ENCODE measurements at regions not wholly inside any gene's neighbourhood (a gene's known extent, or its start where the extent isn't known, plus 50 kb on each side); places are given as distances from the start of the nearest gene placed in this dataset.

- ATAC-seq (ENCODE audit: low read depth) = peak; percentile 96
- no peaks in the 10 kb centered on the region for H3K36me3 Mint-ChIP-seq (ENCODE audit: low read depth)
- DNase-seq = peak; percentile 26
- no peak overlapping the region for H3K27ac Mint-ChIP-seq
- H3K27me3 Mint-ChIP-seq = peaks cover 6% of the 10 kb centered on the region
- POLR2A ChIA-PET = interaction anchor here (0.7 kb wide), 2 partner anchors 272 to 403 kb away, joined by 7 to 9 read pairs; no protein-coding TSS in a partner anchor
- H3K4me3 Mint-ChIP-seq = no peak overlapping the region
- H3K9me3 Mint-ChIP-seq = no peaks in the 10 kb centered on the region
- peaks cover 14% of the 10 kb centered on the region for H3K4me1 Mint-ChIP-seq
- intact Hi-C loops (cut with micrococcal nuclease) = loop anchor here (1.0 to 5.0 kb wide), 6 partner anchors 32 to 644 kb away; no protein-coding TSS in a partner anchor
- TF ChIP-seq CTCF (IDR thresholded peaks at IDR 0.05) = no peak
- CTCF ChIA-PET = interaction anchor here (1.2 kb wide), 1 partner anchor 333 kb away, joined by 3 read pairs; no protein-coding TSS in a partner anchor
Observed at GRCh38 chr12:124680863-124681778, 113.7 kb upstream of the NCOR2 start.

DNA sequence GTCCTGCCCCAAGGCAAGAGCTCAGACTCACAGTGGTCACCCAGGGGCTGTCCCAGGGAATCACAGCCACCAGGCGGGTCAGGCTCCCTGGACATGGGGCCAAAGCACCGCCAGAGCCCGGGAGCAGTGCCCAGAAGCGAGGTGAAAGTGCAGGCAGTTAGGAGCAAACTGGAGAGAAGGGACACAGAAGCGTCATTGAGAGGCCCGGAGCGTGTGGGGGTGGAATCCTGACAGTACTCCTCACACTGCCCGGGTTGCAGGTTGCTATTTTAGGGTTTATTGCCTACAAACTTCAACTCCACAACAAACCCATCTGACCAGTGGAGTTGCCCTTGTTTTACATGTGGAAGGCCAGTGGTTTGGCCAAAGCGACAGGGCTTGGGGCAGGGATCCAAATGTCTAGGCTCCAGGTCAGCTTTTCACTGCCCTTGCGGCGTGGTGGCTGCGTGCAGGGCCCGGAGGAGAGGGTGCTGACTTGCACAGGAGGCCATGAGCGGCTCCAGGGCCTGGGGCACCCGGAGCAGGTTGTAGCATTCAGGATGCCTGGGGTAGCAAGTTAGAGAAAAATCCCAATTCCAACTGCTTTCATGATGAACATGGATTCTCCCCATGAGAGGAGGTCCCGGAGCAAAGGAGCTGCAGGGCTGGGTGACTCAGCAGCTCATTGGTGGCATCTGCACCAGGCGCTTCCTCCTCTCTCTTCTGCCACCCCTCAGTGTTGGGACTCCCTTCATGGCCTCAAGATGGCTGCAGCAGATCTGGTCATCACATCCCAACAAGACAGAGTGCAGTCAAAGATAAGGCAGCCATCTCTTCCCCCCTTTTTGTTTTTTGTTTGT, 112.3 kb upstream of the NCOR2 start:
- H3K36me3 Mint-ChIP-seq (ENCODE audit: low read depth) = no peaks in the 10 kb centered on the region
- H3K9me3 Mint-ChIP-seq = no peaks in the 10 kb centered on the region
- TF ChIP-seq CTCF (IDR thresholded peaks at IDR 0.05) = no peak
- peaks cover 15% of the 10 kb centered on the region for H3K4me1 Mint-ChIP-seq
- ChIA-PET POLR2A (no interaction called here), CTCF (no interaction called here)
- DNase-seq (no peak), ATAC-seq (ENCODE audit: low read depth) (no peak)
- H3K4me3 Mint-ChIP-seq = no peak overlapping the region
- intact Hi-C loops (cut with micrococcal nuclease) = loop anchor here (2.0 to 5.0 kb wide), 3 partner anchors 87 to 642 kb away; no protein-coding TSS in a partner anchor
- H3K27ac Mint-ChIP-seq = no peak overlapping the region
- H3K27me3 Mint-ChIP-seq = peaks cover 2% of the 10 kb centered on the region

- H3K27ac Mint-ChIP-seq = no peak overlapping the region
- H3K36me3 Mint-ChIP-seq (ENCODE audit: low read depth) = no peaks in the 10 kb centered on the region
- POLR2A ChIA-PET = no interaction called here
- intact Hi-C loops (cut with micrococcal nuclease) = no loop called here
- no peak overlapping the region for H3K4me3 Mint-ChIP-seq
- DNase-seq = no peak
- peaks cover 15% of the 10 kb centered on the region for H3K4me1 Mint-ChIP-seq
- ATAC-seq (ENCODE audit: low read depth) = no peak
- CTCF ChIA-PET = no interaction called here
- no peaks in the 10 kb centered on the region for H3K9me3 Mint-ChIP-seq
- no peak for TF ChIP-seq CTCF (IDR thresholded peaks at IDR 0.05)
- H3K27me3 Mint-ChIP-seq = peaks cover 2% of the 10 kb centered on the region
Observed at GRCh38 chr12:124679047-124679446, 111.6 kb upstream of the NCOR2 start.

DNA sequence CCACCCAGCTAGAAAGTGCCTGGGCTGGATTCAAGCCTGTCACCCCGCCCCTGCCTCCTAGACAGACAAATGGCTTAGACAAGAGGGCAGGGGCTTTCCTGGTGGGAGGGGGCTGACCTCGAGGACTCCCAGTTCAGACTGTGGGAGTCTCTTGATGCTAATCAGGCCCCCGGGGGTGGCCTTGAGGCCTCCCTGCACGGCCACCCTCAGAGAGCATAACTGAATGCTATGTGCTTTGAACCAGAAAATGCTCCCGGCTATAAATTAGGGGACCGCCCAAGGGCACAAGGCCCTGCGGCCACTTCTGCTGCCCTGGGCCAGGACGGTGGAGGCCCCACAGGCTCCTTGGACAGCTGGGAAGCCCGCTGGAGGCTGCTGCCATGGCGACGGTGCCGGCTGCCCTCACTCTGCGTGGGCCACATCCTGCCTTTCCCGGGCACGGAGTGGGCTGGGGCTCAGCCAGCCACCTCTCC, 111.0 kb upstream of the NCOR2 start:
- Mint-ChIP-seq H3K4me1 (peaks cover 15% of the 10 kb centered on the region), H3K27ac (no peak overlapping the region), H3K27me3 (peaks cover 2% of the 10 kb centered on the region), H3K9me3 (no peaks in the 10 kb centered on the region), H3K4me3 (no peak overlapping the region), H3K36me3 (ENCODE audit: low read depth) (no peaks in the 10 kb centered on the region)
- DNase-seq (no peak), ATAC-seq (ENCODE audit: low read depth) (no peak)
- ChIA-PET CTCF (no interaction called here), POLR2A (no interaction called here)
- TF ChIP-seq CTCF (IDR thresholded peaks at IDR 0.05) = no peak
- intact Hi-C loops (cut with micrococcal nuclease) = no loop called here

Measured in activated B cell treated with CpG ODN at 0.5 μM for 24 hours (primary cell).